ENCODE measurements at regions not wholly inside any gene's neighbourhood (a gene's known extent, or its start where the extent isn't known, plus 50 kb on each side); places are given as distances from the start of the nearest gene placed in this dataset.

- Histone ChIP-seq H3K36me3 (ENCODE audit: control insufficient read depth, insufficient read depth, low read length) (no peaks in the 10 kb centered on the region), H3K27ac (ENCODE audit: insufficient read depth, low read length, poor library complexity, severe bottlenecking) (no peak overlapping the region), H3K4me1 (ENCODE audit: control insufficient read depth, insufficient read depth, low read length, poor library complexity, severe bottlenecking) (no peaks in the 10 kb centered on the region), H3K9me3 (ENCODE audit: control insufficient read depth, low read length) (no peaks in the 10 kb centered on the region), H3K4me3 (ENCODE audit: insufficient read depth, low read depth, low read length, poor library complexity, severe bottlenecking) (no peak overlapping the region), H3K27me3 (replicated peaks; ENCODE audit: control insufficient read depth, insufficient read depth, low read length, poor library complexity, severe bottlenecking) (no peaks in the 10 kb centered on the region)
- DNase-seq = no peak
Observed at GRCh38 chr6:6968731-6969552, 138.8 kb upstream of the RREB1 start.

GRCh38 chr6:6969761-6970223 is 138.0 kb upstream of the RREB1 start:
- H3K27ac ChIP-seq (ENCODE audit: insufficient read depth, low read length, poor library complexity, severe bottlenecking) = no peak overlapping the region
- H3K36me3 ChIP-seq (ENCODE audit: control insufficient read depth, insufficient read depth, low read length) = no peaks in the 10 kb centered on the region
- no peaks in the 10 kb centered on the region for H3K4me1 ChIP-seq (ENCODE audit: control insufficient read depth, insufficient read depth, low read length, poor library complexity, severe bottlenecking)
- H3K9me3 ChIP-seq (ENCODE audit: control insufficient read depth, low read length) = no peaks in the 10 kb centered on the region
- H3K27me3 ChIP-seq (replicated peaks; ENCODE audit: control insufficient read depth, insufficient read depth, low read length, poor library complexity, severe bottlenecking) = no peaks in the 10 kb centered on the region
- DNase-seq = no peak
- H3K4me3 ChIP-seq (ENCODE audit: insufficient read depth, low read depth, low read length, poor library complexity, severe bottlenecking) = no peak overlapping the region

- Histone ChIP-seq H3K4me3 (ENCODE audit: insufficient read depth, low read depth, low read length, poor library complexity, severe bottlenecking) (no peak overlapping the region), H3K27ac (ENCODE audit: insufficient read depth, low read length, poor library complexity, severe bottlenecking) (no peak overlapping the region), H3K9me3 (ENCODE audit: control insufficient read depth, low read length) (no peaks in the 10 kb centered on the region), H3K4me1 (ENCODE audit: control insufficient read depth, insufficient read depth, low read length, poor library complexity, severe bottlenecking) (no peaks in the 10 kb centered on the region), H3K27me3 (replicated peaks; ENCODE audit: control insufficient read depth, insufficient read depth, low read length, poor library complexity, severe bottlenecking) (no peaks in the 10 kb centered on the region), H3K36me3 (ENCODE audit: control insufficient read depth, insufficient read depth, low read length) (no peaks in the 10 kb centered on the region)
- no peak for DNase-seq
Observed at GRCh38 chr6:6970851-6971250, 136.9 kb upstream of the RREB1 start.

GRCh38 chr6:6971369-6971768 is 136.4 kb upstream of the RREB1 start:
- H3K36me3 ChIP-seq (ENCODE audit: control insufficient read depth, insufficient read depth, low read length) = no peaks in the 10 kb centered on the region
- H3K4me1 ChIP-seq (ENCODE audit: control insufficient read depth, insufficient read depth, low read length, poor library complexity, severe bottlenecking) = no peaks in the 10 kb centered on the region
- no peak overlapping the region for H3K27ac ChIP-seq (ENCODE audit: insufficient read depth, low read length, poor library complexity, severe bottlenecking)
- no peak for DNase-seq
- H3K4me3 ChIP-seq (ENCODE audit: insufficient read depth, low read depth, low read length, poor library complexity, severe bottlenecking) = no peak overlapping the region
- H3K9me3 ChIP-seq (ENCODE audit: control insufficient read depth, low read length) = no peaks in the 10 kb centered on the region
- no peaks in the 10 kb centered on the region for H3K27me3 ChIP-seq (replicated peaks; ENCODE audit: control insufficient read depth, insufficient read depth, low read length, poor library complexity, severe bottlenecking)

- no peak for DNase-seq
Observed at GRCh38 chr6:6972456-6972855, 135.3 kb upstream of the RREB1 start.

GRCh38 chr6:6973721-6974120 is 134.0 kb upstream of the RREB1 start:
- H3K4me1 ChIP-seq (ENCODE audit: control insufficient read depth, insufficient read depth, low read length, poor library complexity, severe bottlenecking) = no peaks in the 10 kb centered on the region
- no peak overlapping the region for H3K27ac ChIP-seq (ENCODE audit: insufficient read depth, low read length, poor library complexity, severe bottlenecking)
- H3K27me3 ChIP-seq (replicated peaks; ENCODE audit: control insufficient read depth, insufficient read depth, low read length, poor library complexity, severe bottlenecking) = no peaks in the 10 kb centered on the region
- no peaks in the 10 kb centered on the region for H3K36me3 ChIP-seq (ENCODE audit: control insufficient read depth, insufficient read depth, low read length)
- no peak overlapping the region for H3K4me3 ChIP-seq (ENCODE audit: insufficient read depth, low read depth, low read length, poor library complexity, severe bottlenecking)
- no peak for DNase-seq
- H3K9me3 ChIP-seq (ENCODE audit: control insufficient read depth, low read length) = no peaks in the 10 kb centered on the region

More at GRCh38 chr6:6972456-6972855, 135.3 kb upstream of the RREB1 start:
- H3K27me3 ChIP-seq (replicated peaks; ENCODE audit: control insufficient read depth, insufficient read depth, low read length, poor library complexity, severe bottlenecking) = no peaks in the 10 kb centered on the region
- H3K4me3 ChIP-seq (ENCODE audit: insufficient read depth, low read depth, low read length, poor library complexity, severe bottlenecking) = no peak overlapping the region
- H3K36me3 ChIP-seq (ENCODE audit: control insufficient read depth, insufficient read depth, low read length) = no peaks in the 10 kb centered on the region
- H3K9me3 ChIP-seq (ENCODE audit: control insufficient read depth, low read length) = no peaks in the 10 kb centered on the region
- no peak overlapping the region for H3K27ac ChIP-seq (ENCODE audit: insufficient read depth, low read length, poor library complexity, severe bottlenecking)
- no peaks in the 10 kb centered on the region for H3K4me1 ChIP-seq (ENCODE audit: control insufficient read depth, insufficient read depth, low read length, poor library complexity, severe bottlenecking)

- no peaks in the 10 kb centered on the region for H3K27me3 ChIP-seq (replicated peaks; ENCODE audit: control insufficient read depth, insufficient read depth, low read length, poor library complexity, severe bottlenecking)
- H3K4me1 ChIP-seq (ENCODE audit: control insufficient read depth, insufficient read depth, low read length, poor library complexity, severe bottlenecking) = no peaks in the 10 kb centered on the region
- no peak overlapping the region for H3K4me3 ChIP-seq (ENCODE audit: insufficient read depth, low read depth, low read length, poor library complexity, severe bottlenecking)
- H3K36me3 ChIP-seq (ENCODE audit: control insufficient read depth, insufficient read depth, low read length) = no peaks in the 10 kb centered on the region
- no peaks in the 10 kb centered on the region for H3K9me3 ChIP-seq (ENCODE audit: control insufficient read depth, low read length)
- H3K27ac ChIP-seq (ENCODE audit: insufficient read depth, low read length, poor library complexity, severe bottlenecking) = no peak overlapping the region
- DNase-seq = no peak
Observed at GRCh38 chr6:6975459-6976111, 132.2 kb upstream of the RREB1 start.

GRCh38 chr6:6976193-6976592 is 131.6 kb upstream of the RREB1 start:
- Histone ChIP-seq H3K9me3 (ENCODE audit: control insufficient read depth, low read length) (no peaks in the 10 kb centered on the region), H3K36me3 (ENCODE audit: control insufficient read depth, insufficient read depth, low read length) (no peaks in the 10 kb centered on the region), H3K27ac (ENCODE audit: insufficient read depth, low read length, poor library complexity, severe bottlenecking) (no peak overlapping the region), H3K4me3 (ENCODE audit: insufficient read depth, low read depth, low read length, poor library complexity, severe bottlenecking) (no peak overlapping the region), H3K4me1 (ENCODE audit: control insufficient read depth, insufficient read depth, low read length, poor library complexity, severe bottlenecking) (no peaks in the 10 kb centered on the region), H3K27me3 (replicated peaks; ENCODE audit: control insufficient read depth, insufficient read depth, low read length, poor library complexity, severe bottlenecking) (no peaks in the 10 kb centered on the region)
- no peak for DNase-seq

- Histone ChIP-seq H3K9me3 (ENCODE audit: control insufficient read depth, low read length) (no peaks in the 10 kb centered on the region), H3K4me3 (ENCODE audit: insufficient read depth, low read depth, low read length, poor library complexity, severe bottlenecking) (no peak overlapping the region), H3K27me3 (replicated peaks; ENCODE audit: control insufficient read depth, insufficient read depth, low read length, poor library complexity, severe bottlenecking) (no peaks in the 10 kb centered on the region), H3K4me1 (ENCODE audit: control insufficient read depth, insufficient read depth, low read length, poor library complexity, severe bottlenecking) (no peaks in the 10 kb centered on the region), H3K36me3 (ENCODE audit: control insufficient read depth, insufficient read depth, low read length) (no peaks in the 10 kb centered on the region), H3K27ac (ENCODE audit: insufficient read depth, low read length, poor library complexity, severe bottlenecking) (no peak overlapping the region)
- DNase-seq = no peak
Observed at GRCh38 chr6:6978731-6979130, 129.0 kb upstream of the RREB1 start.

GRCh38 chr6:6980999-6981597 is 126.7 kb upstream of the RREB1 start:
- DNase-seq = no peak
- Histone ChIP-seq H3K9me3 (ENCODE audit: control insufficient read depth, low read length) (no peaks in the 10 kb centered on the region), H3K27ac (ENCODE audit: insufficient read depth, low read length, poor library complexity, severe bottlenecking) (no peak overlapping the region), H3K4me1 (ENCODE audit: control insufficient read depth, insufficient read depth, low read length, poor library complexity, severe bottlenecking) (no peaks in the 10 kb centered on the region), H3K36me3 (ENCODE audit: control insufficient read depth, insufficient read depth, low read length) (no peaks in the 10 kb centered on the region), H3K4me3 (ENCODE audit: insufficient read depth, low read depth, low read length, poor library complexity, severe bottlenecking) (no peak overlapping the region), H3K27me3 (replicated peaks; ENCODE audit: control insufficient read depth, insufficient read depth, low read length, poor library complexity, severe bottlenecking) (no peaks in the 10 kb centered on the region)

All from effector memory CD4-positive, alpha-beta T cell (primary cell).